ENCODE measurements at regions not wholly inside any gene's neighbourhood (a gene's known extent, or its start where the extent isn't known, plus 50 kb on each side); places are given as distances from the start of the nearest gene placed in this dataset.

DNA sequence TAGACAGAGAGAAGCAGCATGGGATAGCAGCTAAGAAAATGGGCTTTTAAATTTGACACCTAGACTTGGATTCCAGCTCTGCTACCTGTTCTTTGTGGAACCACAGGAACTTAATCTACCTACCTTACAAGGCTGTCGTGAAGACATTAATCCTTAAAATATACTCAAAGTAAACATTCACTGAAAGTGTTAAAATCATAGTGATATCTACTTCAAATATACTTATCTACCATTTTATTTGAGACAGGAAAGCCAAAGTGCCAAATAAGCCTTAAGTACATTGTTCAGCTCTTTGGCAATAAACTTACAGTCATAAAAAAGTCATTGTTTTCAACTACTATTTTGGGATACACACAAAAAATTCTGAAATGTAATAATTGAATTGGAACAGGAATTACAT lies 295.0 kb upstream of the PITX2 start:
- Histone ChIP-seq H2AFZ (ENCODE audit: control insufficient read depth, low read length) (no peak overlapping the region), H3K36me3 (ENCODE audit: control insufficient read depth in 2 of 2, extremely low read depth in 1 of 2, insufficient read depth in 2 of 2, low read length in 2 of 2) (no peaks in the 10 kb centered on the region), H3K27ac (ENCODE audit: control insufficient read depth, insufficient read depth, low read length) (no peak overlapping the region), H3K27me3 (ENCODE audit: control insufficient read depth, extremely low read depth, insufficient read depth, low read length) (no peaks in the 10 kb centered on the region), H4K20me1 (ENCODE audit: control insufficient read depth, extremely low read depth, insufficient read depth, low read length) (no peaks in the 10 kb centered on the region), H3K4me1 (ENCODE audit: control insufficient read depth, extremely low read depth, insufficient read depth, low read length) (no peaks in the 10 kb centered on the region), H3K4me3 (ENCODE audit: control insufficient read depth in 2 of 3, extremely low read depth in 1 of 3, insufficient read depth in 2 of 3, low read depth in 1 of 3, low read length in 3 of 3) (no peak overlapping the region), H3K9me3 (ENCODE audit: control insufficient read depth, low read depth, low read length) (no peaks in the 10 kb centered on the region), H3K9ac (ENCODE audit: control insufficient read depth, extremely low read depth, insufficient read depth, low read length) (no peak overlapping the region), H3K9me1 (ENCODE audit: control insufficient read depth, extremely low read depth, insufficient read depth, low read length) (no peaks in the 10 kb centered on the region), H3K4me2 (ENCODE audit: control insufficient read depth, extremely low read depth, insufficient read depth, low read depth, low read length) (no peak overlapping the region), H3K79me2 (ENCODE audit: control insufficient read depth, insufficient read depth, low read length) (no peaks in the 10 kb centered on the region)
- FAIRE-seq (no peak), DNase-seq (ENCODE audit: low read depth, low spot score) (no peak)
- dilution Hi-C loops (cut with MboI; ENCODE audit: extremely low pct_ligation_motif_present, low sequenced_read_pairs) = no loop called here
- no peak for TF ChIP-seq EZH2 (IDR thresholded peaks at IDR 0.05; ENCODE audit: low read length)
- TF ChIP-seq, protein P1, sequence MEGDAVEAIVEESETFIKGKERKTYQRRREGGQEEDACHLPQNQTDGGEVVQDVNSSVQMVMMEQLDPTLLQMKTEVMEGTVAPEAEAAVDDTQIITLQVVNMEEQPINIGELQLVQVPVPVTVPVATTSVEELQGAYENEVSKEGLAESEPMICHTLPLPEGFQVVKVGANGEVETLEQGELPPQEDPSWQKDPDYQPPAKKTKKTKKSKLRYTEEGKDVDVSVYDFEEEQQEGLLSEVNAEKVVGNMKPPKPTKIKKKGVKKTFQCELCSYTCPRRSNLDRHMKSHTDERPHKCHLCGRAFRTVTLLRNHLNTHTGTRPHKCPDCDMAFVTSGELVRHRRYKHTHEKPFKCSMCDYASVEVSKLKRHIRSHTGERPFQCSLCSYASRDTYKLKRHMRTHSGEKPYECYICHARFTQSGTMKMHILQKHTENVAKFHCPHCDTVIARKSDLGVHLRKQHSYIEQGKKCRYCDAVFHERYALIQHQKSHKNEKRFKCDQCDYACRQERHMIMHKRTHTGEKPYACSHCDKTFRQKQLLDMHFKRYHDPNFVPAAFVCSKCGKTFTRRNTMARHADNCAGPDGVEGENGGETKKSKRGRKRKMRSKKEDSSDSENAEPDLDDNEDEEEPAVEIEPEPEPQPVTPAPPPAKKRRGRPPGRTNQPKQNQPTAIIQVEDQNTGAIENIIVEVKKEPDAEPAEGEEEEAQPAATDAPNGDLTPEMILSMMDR (optimal IDR thresholded peaks at IDR 0.05 in 1 of 3, IDR thresholded peaks at IDR 0.05 in 1 of 3, conservative IDR thresholded peaks at IDR 0.05 in 1 of 3; ENCODE audit: extremely low read depth in 1 of 3, insufficient read depth in 2 of 3, low read length in 3 of 3) = no peak

DNA sequence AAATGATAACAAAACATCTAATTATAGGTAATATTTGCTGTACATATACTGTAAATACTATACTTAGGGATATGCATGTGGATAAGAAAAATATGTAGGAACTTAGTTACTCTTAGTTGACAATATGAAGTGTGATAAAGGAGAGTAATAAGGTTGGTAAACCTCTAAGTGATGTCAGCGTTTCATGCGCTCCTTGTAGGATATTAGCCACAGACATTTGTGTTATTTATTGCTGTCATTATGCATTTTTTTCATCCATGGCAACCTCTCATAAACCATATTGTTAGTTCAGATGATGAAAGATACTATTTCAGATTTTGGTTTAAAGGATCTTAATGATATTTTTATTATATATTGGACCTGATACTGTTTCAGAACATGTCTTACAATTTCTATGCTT lies 298.1 kb upstream of the PITX2 start:
- no peaks in the 10 kb centered on the region for H3K36me3 ChIP-seq (ENCODE audit: control insufficient read depth in 2 of 2, extremely low read depth in 1 of 2, insufficient read depth in 2 of 2, low read length in 2 of 2)
- no peaks in the 10 kb centered on the region for H3K9me3 ChIP-seq (ENCODE audit: control insufficient read depth, low read depth, low read length)
- H3K27me3 ChIP-seq (ENCODE audit: control insufficient read depth, extremely low read depth, insufficient read depth, low read length) = no peaks in the 10 kb centered on the region
- no peak overlapping the region for H3K4me2 ChIP-seq (ENCODE audit: control insufficient read depth, extremely low read depth, insufficient read depth, low read depth, low read length)
- H3K9ac ChIP-seq (ENCODE audit: control insufficient read depth, extremely low read depth, insufficient read depth, low read length) = no peak overlapping the region
- TF ChIP-seq EZH2 (IDR thresholded peaks at IDR 0.05; ENCODE audit: low read length) = no peak
- TF ChIP-seq, protein P1 (optimal IDR thresholded peaks at IDR 0.05 in 1 of 3, IDR thresholded peaks at IDR 0.05 in 1 of 3, conservative IDR thresholded peaks at IDR 0.05 in 1 of 3; ENCODE audit: extremely low read depth in 1 of 3, insufficient read depth in 2 of 3, low read length in 3 of 3) = no peak
- no peaks in the 10 kb centered on the region for H3K4me1 ChIP-seq (ENCODE audit: control insufficient read depth, extremely low read depth, insufficient read depth, low read length)
- FAIRE-seq (no peak), DNase-seq (ENCODE audit: low read depth, low spot score) (no peak)
- H3K4me3 ChIP-seq (ENCODE audit: control insufficient read depth in 2 of 3, extremely low read depth in 1 of 3, insufficient read depth in 2 of 3, low read depth in 1 of 3, low read length in 3 of 3) = no peak overlapping the region
- dilution Hi-C loops (cut with MboI; ENCODE audit: extremely low pct_ligation_motif_present, low sequenced_read_pairs) = no loop called here
- H3K79me2 ChIP-seq (ENCODE audit: control insufficient read depth, insufficient read depth, low read length) = no peaks in the 10 kb centered on the region
- no peak overlapping the region for H2AFZ ChIP-seq (ENCODE audit: control insufficient read depth, low read length)
- no peaks in the 10 kb centered on the region for H4K20me1 ChIP-seq (ENCODE audit: control insufficient read depth, extremely low read depth, insufficient read depth, low read length)
- no peaks in the 10 kb centered on the region for H3K9me1 ChIP-seq (ENCODE audit: control insufficient read depth, extremely low read depth, insufficient read depth, low read length)
- H3K27ac ChIP-seq (ENCODE audit: control insufficient read depth, insufficient read depth, low read length) = no peak overlapping the region

All from keratinocyte (primary cell).